Stomach (tissue), 4 donors: ENCODE measurements at regions not wholly inside any gene's neighbourhood (a gene's known extent, or its start where the extent isn't known, plus 50 kb on each side); places are given as distances from the start of the nearest gene placed in this dataset.

Source experiments
- CTCF ChIP-seq, 7 experiments: fragments of 450-650 bp in 4 of 7; fragments of 200-600 bp in 3 of 7; sonication (generic) in 3 of 7; IDR thresholded peaks; one replicate each; pipeline ENCODE4 v1.5.1; 2016 to 2019; ENCODE audit warnings: antibody characterized with exemption in 7 of 7, control low read depth in 2 of 7, mild to moderate bottlenecking in 1 of 7
- POLR2A ChIP-seq, 4 donors: fragments of 450-650 bp; IDR thresholded peaks; one replicate each; pipeline ENCODE4 v1.6.1; 2016; ENCODE audit warnings: antibody characterized with exemption in 4 of 4, control low read depth in 2 of 4, mild to moderate bottlenecking in 1 of 4, moderate library complexity in 1 of 4
- POLR2AphosphoS5 ChIP-seq, 3 donors: sonication (generic); formaldehyde crosslinking; IDR thresholded peaks; one replicate each; pipeline ENCODE4 v1.6.1; 2016; ENCODE audit warnings: antibody characterized with exemption in 3 of 3

- TF ChIP-seq CTCF (IDR thresholded peaks at IDR 0.05), result no peak
- TF ChIP-seq POLR2A (IDR thresholded peaks at IDR 0.05), result no peak
- TF ChIP-seq POLR2AphosphoS5 (IDR thresholded peaks at IDR 0.05), result no peak
Measured at GRCh38 chr9:14511452-14511851, 181.8 kb downstream of the ZDHHC21 start.
